SK-N-SH treated with all-trans-retinoic acid at 6 μM for 48 hours (cell line): ENCODE measurements at regions not wholly inside any gene's neighbourhood (a gene's known extent, or its start where the extent isn't known, plus 50 kb on each side); places are given as distances from the start of the nearest gene placed in this dataset.
"Not testable (repeated sequence)": the region's sequence is repeated elsewhere in the genome, so short reads cannot be mapped to it uniquely, and the experiment has no call there.

Experiments
- ATAC-seq: fragments of 200-7000 bp; cut with Tn5 transposase; 3 replicates; pipeline ENCODE4 v1.9.1; 2020; ENCODE audit warnings: mild to moderate bottlenecking, moderate library complexity
- ARNTL ChIP-seq: fragments of 450-650 bp; formaldehyde crosslinking; IDR thresholded peaks from 2 replicates; pipeline ENCODE4 v1.5.0; 2020; ENCODE audit warnings: low read depth, mild to moderate bottlenecking, moderate library complexity, borderline replicate concordance
- BACH2 ChIP-seq: fragments of 250-450 bp; sonication (Bioruptor Pico); IDR thresholded peaks from 2 replicates; pipeline ENCODE4 v1.9.0; 2021; ENCODE audit warnings: mild to moderate bottlenecking, borderline replicate concordance
- CREB5 ChIP-seq: fragments of 250-450 bp; sonication (Bioruptor Pico); IDR thresholded peaks from 2 replicates; pipeline ENCODE4 v1.5.1; 2020; ENCODE audit warnings: low read depth, mild to moderate bottlenecking, moderate library complexity
- CSDC2 ChIP-seq: fragments of 250-450 bp; sonication (Bioruptor Pico); IDR thresholded peaks from 2 replicates; pipeline ENCODE4 v1.5.0; 2020; ENCODE audit warnings: mild to moderate bottlenecking, moderate library complexity
- CSRNP3 ChIP-seq: fragments of 250-450 bp; sonication (Bioruptor Pico); IDR thresholded peaks from 2 replicates; pipeline ENCODE4 v1.5.1; 2021; ENCODE audit warnings: mild to moderate bottlenecking, moderate library complexity
- ESRRG ChIP-seq: fragments of 250-450 bp; sonication (Bioruptor Pico); IDR thresholded peaks from 2 replicates; pipeline ENCODE4 v1.6.1; 2021; ENCODE audit warnings: mild to moderate bottlenecking
- GLIS3 ChIP-seq: fragments of 250-450 bp; sonication (Bioruptor Pico); IDR thresholded peaks from 2 replicates; pipeline ENCODE4 v1.5.0; 2020; ENCODE audit warnings: mild to moderate bottlenecking, moderate library complexity
- ISL1 ChIP-seq: fragments of 250-450 bp; sonication (Bioruptor Pico); IDR thresholded peaks from 2 replicates; pipeline ENCODE4 v2.1.2; 2022; ENCODE audit warnings: mild to moderate bottlenecking, moderate library complexity
- OSR1 ChIP-seq: fragments of 250-450 bp; sonication (Bioruptor Pico); IDR thresholded peaks from 2 replicates; pipeline ENCODE4 v1.8.0; 2022; ENCODE audit warnings: moderate library complexity, mild to moderate bottlenecking, inconsistent platforms
- PATZ1 ChIP-seq: fragments of 250-450 bp; sonication (Bioruptor Pico); IDR thresholded peaks from 2 replicates; pipeline ENCODE4 v1.8.0; 2020; ENCODE audit warnings: mild to moderate bottlenecking, moderate library complexity, borderline replicate concordance
- POU6F1 ChIP-seq: fragments of 250-450 bp; sonication (Bioruptor Pico); IDR thresholded peaks from 2 replicates; pipeline ENCODE4 v1.8.0; 2021; ENCODE audit warnings: low read depth, mild to moderate bottlenecking, moderate library complexity, borderline replicate concordance
- PPARA ChIP-seq: fragments of 250-450 bp; sonication (Bioruptor Pico); IDR thresholded peaks from 2 replicates; pipeline ENCODE4 v1.5.0; 2020; ENCODE audit warnings: mild to moderate bottlenecking, borderline replicate concordance
- SNAI2 ChIP-seq: fragments of 250-450 bp; sonication (Bioruptor Pico); IDR thresholded peaks from 2 replicates; pipeline ENCODE4 v1.5.0; 2020; ENCODE audit warnings: mild to moderate bottlenecking, moderate library complexity
- TCF4 ChIP-seq: fragments of 250-450 bp; sonication (Bioruptor Pico); IDR thresholded peaks from 2 replicates; pipeline ENCODE4 v1.8.0; 2021; ENCODE audit warnings: mild to moderate bottlenecking, moderate library complexity, borderline replicate concordance
- TOX ChIP-seq: fragments of 250-450 bp; sonication (Bioruptor Pico); IDR thresholded peaks from 2 replicates; pipeline ENCODE4 v1.8.0; 2021; ENCODE audit warnings: mild to moderate bottlenecking, moderate library complexity, borderline replicate concordance
- TSHZ2 ChIP-seq: fragments of 250-450 bp; sonication (Bioruptor Pico); IDR thresholded peaks from 2 replicates; pipeline ENCODE4 v1.5.0; 2020; ENCODE audit warnings: mild to moderate bottlenecking, moderate library complexity
- ZC3H10 ChIP-seq: fragments of 250-450 bp; sonication (Bioruptor Pico); IDR thresholded peaks from 2 replicates; pipeline ENCODE4 v1.5.1; 2021; ENCODE audit warnings: mild to moderate bottlenecking, moderate library complexity
- ZFP3 ChIP-seq: fragments of 250-450 bp; sonication (Bioruptor Pico); IDR thresholded peaks from 2 replicates; pipeline ENCODE4 v1.5.0; 2020; ENCODE audit warnings: mild to moderate bottlenecking, moderate library complexity
- ZFP30 ChIP-seq: fragments of 450-650 bp; formaldehyde crosslinking; IDR thresholded peaks from 2 replicates; pipeline ENCODE4 v1.5.0; 2022; ENCODE audit warnings: mild to moderate bottlenecking, moderate library complexity
- ZNF565 ChIP-seq: fragments of 450-650 bp; formaldehyde crosslinking; conservative IDR thresholded peaks from 2 replicates; pipeline ENCODE4 v1.5.0; 2020; ENCODE audit warnings: low read depth, mild to moderate bottlenecking, moderate library complexity
- ZNF70 ChIP-seq: fragments of 450-650 bp; formaldehyde crosslinking; IDR thresholded peaks from 2 replicates; pipeline ENCODE4 v1.5.0; 2020; ENCODE audit warnings: mild to moderate bottlenecking, moderate library complexity
- ZNF8 ChIP-seq: fragments of 450-650 bp; formaldehyde crosslinking; IDR thresholded peaks from 2 replicates; pipeline ENCODE4 v1.5.0; 2020; ENCODE audit warnings: mild to moderate bottlenecking, moderate library complexity

GRCh38 chr6:92109256-92109655, 1310.1 kb downstream of the EPHA7 start:
- ATAC-seq, result no peak
- TF ChIP-seq ZC3H10 (CRISPR knock-in tag), result no peak
- TF ChIP-seq CSDC2 (CRISPR knock-in tag), result no peak
- no peak for TF ChIP-seq CSRNP3
- TF ChIP-seq TSHZ2 (CRISPR knock-in tag), result no peak
- no peak for TF ChIP-seq OSR1 (CRISPR knock-in tag)
- TF ChIP-seq ZNF70 (CRISPR knock-in tag), result no peak
- no peak for TF ChIP-seq ESRRG (CRISPR knock-in tag)
- TF ChIP-seq PPARA, result no peak
- TF ChIP-seq SNAI2, result no peak

GRCh38 chr6:92086750-92087149, 1332.6 kb downstream of the EPHA7 start:
- no peak for ATAC-seq
- TF ChIP-seq ZFP30 (CRISPR knock-in tag), result no peak
- TF ChIP-seq ZNF565 (CRISPR knock-in tag), result no peak
- TF ChIP-seq ZC3H10 (CRISPR knock-in tag), result no peak
- no peak for TF ChIP-seq ESRRG (CRISPR knock-in tag)
- TF ChIP-seq GLIS3 (CRISPR knock-in tag), result no peak
- TF ChIP-seq TCF4 (CRISPR knock-in tag), result no peak
- TF ChIP-seq CSRNP3, result no peak
- TF ChIP-seq PATZ1 (CRISPR knock-in tag), result no peak
- TF ChIP-seq CREB5, result no peak
- TF ChIP-seq ZNF8 (CRISPR knock-in tag), result no peak
- no peak for TF ChIP-seq BACH2
- TF ChIP-seq ISL1, result no peak
- TF ChIP-seq SNAI2, result no peak
- no peak for TF ChIP-seq CSDC2 (CRISPR knock-in tag)
- TF ChIP-seq ZFP3 (CRISPR knock-in tag), result no peak
- TF ChIP-seq ARNTL (CRISPR knock-in tag), result no peak

GRCh38 chr6:92083914-92084313, 1335.4 kb downstream of the EPHA7 start:
- ATAC-seq, result not testable (repeated sequence)

GRCh38 chr6:92072387-92072786, 1347.0 kb downstream of the EPHA7 start:
- no peak for ATAC-seq
- no peak for TF ChIP-seq ZNF70 (CRISPR knock-in tag)
- no peak for TF ChIP-seq CREB5
- TF ChIP-seq TCF4 (CRISPR knock-in tag), result no peak
- no peak for TF ChIP-seq BACH2
- no peak for TF ChIP-seq GLIS3 (CRISPR knock-in tag)
- TF ChIP-seq CSDC2 (CRISPR knock-in tag), result no peak
- no peak for TF ChIP-seq TOX
- no peak for TF ChIP-seq ESRRG (CRISPR knock-in tag)
- TF ChIP-seq PATZ1 (CRISPR knock-in tag), result no peak
- no peak for TF ChIP-seq OSR1 (CRISPR knock-in tag)
- no peak for TF ChIP-seq SNAI2
- TF ChIP-seq POU6F1 (CRISPR knock-in tag), result no peak
- no peak for TF ChIP-seq ZC3H10 (CRISPR knock-in tag)
- TF ChIP-seq ZFP3 (CRISPR knock-in tag), result no peak
- TF ChIP-seq, all 23 proteins: peak for 0
